ENCODE measurements at regions not wholly inside any gene's neighbourhood (a gene's known extent, or its start where the extent isn't known, plus 50 kb on each side); places are given as distances from the start of the nearest gene placed in this dataset.

DNA sequence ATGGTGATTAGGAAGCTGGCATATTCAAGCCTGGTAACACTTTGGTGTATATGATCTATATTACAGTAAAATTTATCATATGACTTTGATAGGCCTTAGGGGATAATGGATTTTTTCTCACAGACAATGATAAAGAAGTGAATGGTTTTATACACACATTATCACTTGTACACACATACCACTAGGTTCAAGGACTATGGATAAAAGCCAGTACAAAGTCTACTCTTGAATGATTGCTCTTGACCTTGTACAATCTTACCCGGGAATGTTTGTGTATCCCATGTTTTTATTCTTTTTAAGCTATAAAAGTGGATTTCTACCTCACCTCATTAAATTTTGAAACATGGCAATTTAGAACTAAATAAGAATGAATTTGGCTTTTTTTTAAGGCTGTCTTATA lies 414.5 kb upstream of the ADAMTSL1 start:
- no peaks in the 10 kb centered on the region for H3K4me1 ChIP-seq (ENCODE audit: control insufficient read depth in 1 of 2, insufficient read depth in 2 of 2, low read length in 2 of 2)
- CTCF ChIA-PET = no interaction called here
- H3K9me2 ChIP-seq (ENCODE audit: insufficient read depth) = no peaks in the 10 kb centered on the region
- POLR2A ChIA-PET = no interaction called here
- H2AFZ ChIP-seq (ENCODE audit: low read depth, low read length, poor library complexity, severe bottlenecking) = no peak overlapping the region
- H3K27me3 ChIP-seq (ENCODE audit: insufficient read depth, low read length) = no peaks in the 10 kb centered on the region
- no peak overlapping the region for H3K4me2 ChIP-seq (ENCODE audit: low read length)
- peaks cover 0 to 8% of the 10 kb centered on the region in 2 experiments; a peak in 2 of 4 replicates for H3K9me3 ChIP-seq (ENCODE audit: control insufficient read depth in 1 of 2, insufficient read depth in 1 of 2, low read depth in 1 of 2, low read length in 2 of 2)
- no peak overlapping the region for H3K4me3 ChIP-seq (replicated peaks in 1 of 2; ENCODE audit: low read depth in 1 of 2, low read length in 2 of 2)
- intact Hi-C loops (cut with micrococcal nuclease) = no loop called here
- no TSS peak for BruUV-seq (replicated peaks)
- H3K36me3 ChIP-seq (ENCODE audit: control insufficient read depth in 1 of 2, insufficient read depth in 2 of 2, low read length in 2 of 2) = no peaks in the 10 kb centered on the region
- H3K79me2 ChIP-seq (ENCODE audit: insufficient read depth, low read length) = no peaks in the 10 kb centered on the region
- no peaks in the 10 kb centered on the region for H4K20me1 ChIP-seq (ENCODE audit: insufficient read depth)
- TF ChIP-seq, protein P1, sequence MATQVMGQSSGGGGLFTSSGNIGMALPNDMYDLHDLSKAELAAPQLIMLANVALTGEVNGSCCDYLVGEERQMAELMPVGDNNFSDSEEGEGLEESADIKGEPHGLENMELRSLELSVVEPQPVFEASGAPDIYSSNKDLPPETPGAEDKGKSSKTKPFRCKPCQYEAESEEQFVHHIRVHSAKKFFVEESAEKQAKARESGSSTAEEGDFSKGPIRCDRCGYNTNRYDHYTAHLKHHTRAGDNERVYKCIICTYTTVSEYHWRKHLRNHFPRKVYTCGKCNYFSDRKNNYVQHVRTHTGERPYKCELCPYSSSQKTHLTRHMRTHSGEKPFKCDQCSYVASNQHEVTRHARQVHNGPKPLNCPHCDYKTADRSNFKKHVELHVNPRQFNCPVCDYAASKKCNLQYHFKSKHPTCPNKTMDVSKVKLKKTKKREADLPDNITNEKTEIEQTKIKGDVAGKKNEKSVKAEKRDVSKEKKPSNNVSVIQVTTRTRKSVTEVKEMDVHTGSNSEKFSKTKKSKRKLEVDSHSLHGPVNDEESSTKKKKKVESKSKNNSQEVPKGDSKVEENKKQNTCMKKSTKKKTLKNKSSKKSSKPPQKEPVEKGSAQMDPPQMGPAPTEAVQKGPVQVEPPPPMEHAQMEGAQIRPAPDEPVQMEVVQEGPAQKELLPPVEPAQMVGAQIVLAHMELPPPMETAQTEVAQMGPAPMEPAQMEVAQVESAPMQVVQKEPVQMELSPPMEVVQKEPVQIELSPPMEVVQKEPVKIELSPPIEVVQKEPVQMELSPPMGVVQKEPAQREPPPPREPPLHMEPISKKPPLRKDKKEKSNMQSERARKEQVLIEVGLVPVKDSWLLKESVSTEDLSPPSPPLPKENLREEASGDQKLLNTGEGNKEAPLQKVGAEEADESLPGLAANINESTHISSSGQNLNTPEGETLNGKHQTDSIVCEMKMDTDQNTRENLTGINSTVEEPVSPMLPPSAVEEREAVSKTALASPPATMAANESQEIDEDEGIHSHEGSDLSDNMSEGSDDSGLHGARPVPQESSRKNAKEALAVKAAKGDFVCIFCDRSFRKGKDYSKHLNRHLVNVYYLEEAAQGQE (IDR thresholded peaks at IDR 0.05; ENCODE audit: low read depth) = no peak
- TF ChIP-seq SIN3A (IDR thresholded peaks at IDR 0.05; ENCODE audit: low read depth) (no peak), ZNF274 (IDR thresholded peaks at IDR 0.05; ENCODE audit: low read depth, low read length) (no peak)
- H3K9ac ChIP-seq (ENCODE audit: low read length) = no peak overlapping the region
- ATAC-seq (no peak), DNase-seq (ENCODE audit: low read depth, low spot score) (no peak)
- RAD21 ChIA-PET (ENCODE audit: low non-redundant PET in 1 of 2, low total read pairs in 2 of 2, uncharacterized antibody in 2 of 2, unreplicated experiment in 2 of 2) = no interaction called here
- no peak overlapping the region for H3K27ac ChIP-seq (ENCODE audit: low read depth, low read length)

DNA sequence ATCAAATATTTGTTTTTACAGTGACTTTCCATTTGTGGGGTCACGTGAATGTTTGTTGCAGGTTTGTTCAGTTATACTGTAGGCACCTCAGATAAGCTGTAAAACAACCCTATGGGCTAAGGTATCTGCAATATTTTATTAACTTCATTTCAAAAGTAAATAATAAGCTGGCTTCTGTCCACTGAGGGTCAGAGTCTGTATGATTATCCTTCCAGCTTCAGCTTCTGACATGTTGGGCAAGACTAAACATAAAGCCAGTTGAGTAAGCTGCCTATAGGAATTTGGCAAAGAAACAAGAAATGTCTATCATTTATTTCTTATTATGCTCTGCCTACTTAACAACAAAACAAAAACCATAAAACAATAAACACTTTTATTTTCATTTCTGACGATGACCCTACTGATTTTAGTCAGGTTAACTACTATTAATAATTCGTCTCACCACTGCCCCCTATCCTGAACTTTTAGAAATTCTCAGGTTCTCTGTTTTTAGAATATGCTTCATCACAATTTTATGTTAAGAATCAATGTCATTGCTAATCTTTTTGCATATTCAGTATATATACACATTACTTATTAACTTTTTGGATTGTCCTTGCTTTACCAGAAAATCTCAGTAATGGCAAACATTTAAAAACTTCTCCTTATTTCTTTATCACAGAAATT lies 413.6 kb upstream of the ADAMTSL1 start:
- ATAC-seq = no peak

More for the DNA sequence above, 413.6 kb upstream of the ADAMTSL1 start:
- no peak overlapping the region for H3K4me2 ChIP-seq (ENCODE audit: low read length)
- intact Hi-C loops (cut with micrococcal nuclease) = no loop called here
- H4K20me1 ChIP-seq (ENCODE audit: insufficient read depth) = no peaks in the 10 kb centered on the region
- BruUV-seq (replicated peaks) = no TSS peak
- H3K27me3 ChIP-seq (ENCODE audit: insufficient read depth, low read length) = no peaks in the 10 kb centered on the region
- no peak overlapping the region for H3K9ac ChIP-seq (ENCODE audit: low read length)
- H3K4me1 ChIP-seq (ENCODE audit: control insufficient read depth in 1 of 2, insufficient read depth in 2 of 2, low read length in 2 of 2) = no peaks in the 10 kb centered on the region
- DNase-seq (ENCODE audit: low read depth, low spot score) = no peak
- H3K9me3 ChIP-seq (ENCODE audit: control insufficient read depth in 1 of 2, insufficient read depth in 1 of 2, low read depth in 1 of 2, low read length in 2 of 2) = peaks cover 0 to 8% of the 10 kb centered on the region in 2 experiments; a peak in 2 of 4 replicates
- ChIA-PET CTCF (no interaction called here), POLR2A (no interaction called here), RAD21 (ENCODE audit: low non-redundant PET in 1 of 2, low total read pairs in 2 of 2, uncharacterized antibody in 2 of 2, unreplicated experiment in 2 of 2) (no interaction called here)
- H3K79me2 ChIP-seq (ENCODE audit: insufficient read depth, low read length) = no peaks in the 10 kb centered on the region
- no peaks in the 10 kb centered on the region for H3K9me2 ChIP-seq (ENCODE audit: insufficient read depth)
- no peak overlapping the region for H3K27ac ChIP-seq (ENCODE audit: low read depth, low read length)
- H2AFZ ChIP-seq (ENCODE audit: low read depth, low read length, poor library complexity, severe bottlenecking) = no peak overlapping the region
- no peak for TF ChIP-seq CBX3 (IDR thresholded peaks at IDR 0.05; ENCODE audit: low read depth)
- TF ChIP-seq, protein P2, sequence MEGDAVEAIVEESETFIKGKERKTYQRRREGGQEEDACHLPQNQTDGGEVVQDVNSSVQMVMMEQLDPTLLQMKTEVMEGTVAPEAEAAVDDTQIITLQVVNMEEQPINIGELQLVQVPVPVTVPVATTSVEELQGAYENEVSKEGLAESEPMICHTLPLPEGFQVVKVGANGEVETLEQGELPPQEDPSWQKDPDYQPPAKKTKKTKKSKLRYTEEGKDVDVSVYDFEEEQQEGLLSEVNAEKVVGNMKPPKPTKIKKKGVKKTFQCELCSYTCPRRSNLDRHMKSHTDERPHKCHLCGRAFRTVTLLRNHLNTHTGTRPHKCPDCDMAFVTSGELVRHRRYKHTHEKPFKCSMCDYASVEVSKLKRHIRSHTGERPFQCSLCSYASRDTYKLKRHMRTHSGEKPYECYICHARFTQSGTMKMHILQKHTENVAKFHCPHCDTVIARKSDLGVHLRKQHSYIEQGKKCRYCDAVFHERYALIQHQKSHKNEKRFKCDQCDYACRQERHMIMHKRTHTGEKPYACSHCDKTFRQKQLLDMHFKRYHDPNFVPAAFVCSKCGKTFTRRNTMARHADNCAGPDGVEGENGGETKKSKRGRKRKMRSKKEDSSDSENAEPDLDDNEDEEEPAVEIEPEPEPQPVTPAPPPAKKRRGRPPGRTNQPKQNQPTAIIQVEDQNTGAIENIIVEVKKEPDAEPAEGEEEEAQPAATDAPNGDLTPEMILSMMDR (IDR thresholded peaks at IDR 0.05 in 2 of 3, conservative IDR thresholded peaks at IDR 0.05 in 1 of 3; ENCODE audit: borderline replicate concordance in 1 of 3, insufficient read depth in 1 of 3, low read depth in 2 of 3, low read length in 2 of 3) = peak in 1 of 3 experiments; percentile 32; a peak in 1 of 6 replicates
- no peak for TF ChIP-seq RAD21 (IDR thresholded peaks at IDR 0.05; ENCODE audit: low read depth)
- TF ChIP-seq JUND (IDR thresholded peaks at IDR 0.05) = no peak
- TF ChIP-seq SP1 (IDR thresholded peaks at IDR 0.05; ENCODE audit: low read depth) = no peak
- no peak for TF ChIP-seq CEBPB (IDR thresholded peaks at IDR 0.05; ENCODE audit: low read depth)
- TF ChIP-seq, protein P3, sequence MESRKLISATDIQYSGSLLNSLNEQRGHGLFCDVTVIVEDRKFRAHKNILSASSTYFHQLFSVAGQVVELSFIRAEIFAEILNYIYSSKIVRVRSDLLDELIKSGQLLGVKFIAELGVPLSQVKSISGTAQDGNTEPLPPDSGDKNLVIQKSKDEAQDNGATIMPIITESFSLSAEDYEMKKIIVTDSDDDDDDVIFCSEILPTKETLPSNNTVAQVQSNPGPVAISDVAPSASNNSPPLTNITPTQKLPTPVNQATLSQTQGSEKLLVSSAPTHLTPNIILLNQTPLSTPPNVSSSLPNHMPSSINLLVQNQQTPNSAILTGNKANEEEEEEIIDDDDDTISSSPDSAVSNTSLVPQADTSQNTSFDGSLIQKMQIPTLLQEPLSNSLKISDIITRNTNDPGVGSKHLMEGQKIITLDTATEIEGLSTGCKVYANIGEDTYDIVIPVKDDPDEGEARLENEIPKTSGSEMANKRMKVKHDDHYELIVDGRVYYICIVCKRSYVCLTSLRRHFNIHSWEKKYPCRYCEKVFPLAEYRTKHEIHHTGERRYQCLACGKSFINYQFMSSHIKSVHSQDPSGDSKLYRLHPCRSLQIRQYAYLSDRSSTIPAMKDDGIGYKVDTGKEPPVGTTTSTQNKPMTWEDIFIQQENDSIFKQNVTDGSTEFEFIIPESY (IDR thresholded peaks at IDR 0.05; ENCODE audit: extremely low read depth, insufficient replicate concordance, low read length) = no peak
- H3K4me3 ChIP-seq (replicated peaks in 1 of 2; ENCODE audit: low read depth in 1 of 2, low read length in 2 of 2) = no peak overlapping the region
- no peaks in the 10 kb centered on the region for H3K36me3 ChIP-seq (ENCODE audit: control insufficient read depth in 1 of 2, insufficient read depth in 2 of 2, low read length in 2 of 2)
